Ishikawa (cell line): ENCODE measurements at regions not wholly inside any gene's neighbourhood (a gene's known extent, or its start where the extent isn't known, plus 50 kb on each side); places are given as distances from the start of the nearest gene placed in this dataset.

Experiments used
- CEBPB ChIP-seq: IDR thresholded peaks from 2 replicates; pipeline ENCODE4 v1.6.1; 2012
- CREB1 ChIP-seq: IDR thresholded peaks from 2 replicates; pipeline ENCODE4 v1.6.1; 2012; ENCODE audit warnings: low read depth
- EGR1 ChIP-seq: IDR thresholded peaks from 2 replicates; pipeline ENCODE4 v1.6.1; 2012
- EP300 ChIP-seq: IDR thresholded peaks from 2 replicates; pipeline ENCODE4 v1.6.1; 2012; ENCODE audit warnings: borderline replicate concordance
- FOXM1 ChIP-seq: IDR thresholded peaks from 2 replicates; pipeline ENCODE4 v1.6.1; 2012; ENCODE audit warnings: low read depth, borderline replicate concordance
- NFIC ChIP-seq: IDR thresholded peaks from 2 replicates; pipeline ENCODE4 v1.6.1; 2012
- RAD21 ChIP-seq: IDR thresholded peaks from 2 replicates; pipeline ENCODE4 v1.6.1; 2012; ENCODE audit warnings: low read depth
- TAF1 ChIP-seq: IDR thresholded peaks from 2 replicates; pipeline ENCODE4 v1.6.1; 2012; ENCODE audit warnings: low read depth, mild to moderate bottlenecking
- TCF12 ChIP-seq: IDR thresholded peaks from 2 replicates; pipeline ENCODE4 v1.6.1; 2012; ENCODE audit warnings: low read depth
- TEAD4 ChIP-seq: IDR thresholded peaks from 2 replicates; pipeline ENCODE4 v1.6.1; 2012
- YY1 ChIP-seq: IDR thresholded peaks from 2 replicates; pipeline ENCODE4 v1.6.1; 2012; ENCODE audit warnings: low read depth
- ZBTB7A ChIP-seq: IDR thresholded peaks from 2 replicates; pipeline ENCODE4 v1.6.1; 2012; ENCODE audit warnings: low read depth
- TF ChIP-seq, protein P1 (sequence below): IDR thresholded peaks from 2 replicates; pipeline ENCODE4 v1.6.1; 2012; ENCODE audit warnings: low read depth, mild to moderate bottlenecking
- TF ChIP-seq, protein P2 (sequence below): IDR thresholded peaks from 2 replicates; pipeline ENCODE4 v1.6.1; 2012
- TF ChIP-seq, protein P3 (sequence below): IDR thresholded peaks from 2 replicates; pipeline ENCODE4 v1.6.1; 2012

DNA sequence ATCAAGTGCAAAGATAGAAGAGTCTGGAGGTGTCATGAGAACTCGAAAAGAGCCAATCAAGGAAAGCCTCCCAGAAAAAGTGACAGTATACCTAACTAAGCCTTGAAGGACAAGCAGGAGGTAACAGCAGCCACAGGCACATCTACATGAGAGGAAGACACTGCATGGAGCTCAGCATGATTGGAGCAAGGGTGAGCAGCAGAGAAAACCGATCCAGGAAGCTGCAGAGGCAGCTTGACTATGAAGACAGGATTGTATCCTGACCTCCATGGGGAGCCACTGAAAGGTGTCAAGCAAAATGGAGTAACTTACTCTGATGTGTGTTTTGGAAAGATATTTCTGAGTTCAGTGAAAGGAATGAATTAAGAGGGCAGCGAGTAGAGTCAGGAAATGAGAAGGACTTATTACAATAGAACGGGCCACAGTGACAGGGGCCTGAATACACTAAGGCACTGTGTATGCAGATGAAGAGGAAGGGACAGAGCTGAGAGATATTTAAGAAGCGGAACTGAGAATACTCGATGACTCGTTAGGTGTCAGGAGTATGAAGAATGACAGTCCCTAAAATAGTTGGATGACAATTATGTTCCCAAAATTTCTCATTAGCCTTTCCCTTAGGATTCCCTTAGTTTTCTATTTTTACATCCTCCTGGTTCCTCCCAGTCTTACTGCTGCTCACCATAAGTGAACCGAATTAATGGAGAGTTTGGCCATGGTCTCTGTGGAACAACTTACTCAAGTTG, 139.3 kb upstream of the NFIA start:
- TF ChIP-seq EGR1 = no peak
- TF ChIP-seq, protein P1, sequence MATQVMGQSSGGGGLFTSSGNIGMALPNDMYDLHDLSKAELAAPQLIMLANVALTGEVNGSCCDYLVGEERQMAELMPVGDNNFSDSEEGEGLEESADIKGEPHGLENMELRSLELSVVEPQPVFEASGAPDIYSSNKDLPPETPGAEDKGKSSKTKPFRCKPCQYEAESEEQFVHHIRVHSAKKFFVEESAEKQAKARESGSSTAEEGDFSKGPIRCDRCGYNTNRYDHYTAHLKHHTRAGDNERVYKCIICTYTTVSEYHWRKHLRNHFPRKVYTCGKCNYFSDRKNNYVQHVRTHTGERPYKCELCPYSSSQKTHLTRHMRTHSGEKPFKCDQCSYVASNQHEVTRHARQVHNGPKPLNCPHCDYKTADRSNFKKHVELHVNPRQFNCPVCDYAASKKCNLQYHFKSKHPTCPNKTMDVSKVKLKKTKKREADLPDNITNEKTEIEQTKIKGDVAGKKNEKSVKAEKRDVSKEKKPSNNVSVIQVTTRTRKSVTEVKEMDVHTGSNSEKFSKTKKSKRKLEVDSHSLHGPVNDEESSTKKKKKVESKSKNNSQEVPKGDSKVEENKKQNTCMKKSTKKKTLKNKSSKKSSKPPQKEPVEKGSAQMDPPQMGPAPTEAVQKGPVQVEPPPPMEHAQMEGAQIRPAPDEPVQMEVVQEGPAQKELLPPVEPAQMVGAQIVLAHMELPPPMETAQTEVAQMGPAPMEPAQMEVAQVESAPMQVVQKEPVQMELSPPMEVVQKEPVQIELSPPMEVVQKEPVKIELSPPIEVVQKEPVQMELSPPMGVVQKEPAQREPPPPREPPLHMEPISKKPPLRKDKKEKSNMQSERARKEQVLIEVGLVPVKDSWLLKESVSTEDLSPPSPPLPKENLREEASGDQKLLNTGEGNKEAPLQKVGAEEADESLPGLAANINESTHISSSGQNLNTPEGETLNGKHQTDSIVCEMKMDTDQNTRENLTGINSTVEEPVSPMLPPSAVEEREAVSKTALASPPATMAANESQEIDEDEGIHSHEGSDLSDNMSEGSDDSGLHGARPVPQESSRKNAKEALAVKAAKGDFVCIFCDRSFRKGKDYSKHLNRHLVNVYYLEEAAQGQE = no peak
- TF ChIP-seq CREB1 = no peak
- no peak for TF ChIP-seq NFIC
- TF ChIP-seq FOXM1 = no peak
- TF ChIP-seq ZBTB7A = no peak
- TF ChIP-seq CEBPB = no peak
- TF ChIP-seq, protein P2, sequence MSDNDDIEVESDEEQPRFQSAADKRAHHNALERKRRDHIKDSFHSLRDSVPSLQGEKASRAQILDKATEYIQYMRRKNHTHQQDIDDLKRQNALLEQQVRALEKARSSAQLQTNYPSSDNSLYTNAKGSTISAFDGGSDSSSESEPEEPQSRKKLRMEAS = no peak
- TF ChIP-seq RAD21 = no peak
- TF ChIP-seq TCF12 = no peak
- no peak for TF ChIP-seq YY1
- TF ChIP-seq TEAD4 = no peak
- TF ChIP-seq TAF1 = no peak
- TF ChIP-seq EP300 = no peak
- TF ChIP-seq, protein P3, sequence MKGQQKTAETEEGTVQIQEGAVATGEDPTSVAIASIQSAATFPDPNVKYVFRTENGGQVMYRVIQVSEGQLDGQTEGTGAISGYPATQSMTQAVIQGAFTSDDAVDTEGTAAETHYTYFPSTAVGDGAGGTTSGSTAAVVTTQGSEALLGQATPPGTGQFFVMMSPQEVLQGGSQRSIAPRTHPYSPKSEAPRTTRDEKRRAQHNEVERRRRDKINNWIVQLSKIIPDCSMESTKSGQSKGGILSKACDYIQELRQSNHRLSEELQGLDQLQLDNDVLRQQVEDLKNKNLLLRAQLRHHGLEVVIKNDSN = no peak

DNA sequence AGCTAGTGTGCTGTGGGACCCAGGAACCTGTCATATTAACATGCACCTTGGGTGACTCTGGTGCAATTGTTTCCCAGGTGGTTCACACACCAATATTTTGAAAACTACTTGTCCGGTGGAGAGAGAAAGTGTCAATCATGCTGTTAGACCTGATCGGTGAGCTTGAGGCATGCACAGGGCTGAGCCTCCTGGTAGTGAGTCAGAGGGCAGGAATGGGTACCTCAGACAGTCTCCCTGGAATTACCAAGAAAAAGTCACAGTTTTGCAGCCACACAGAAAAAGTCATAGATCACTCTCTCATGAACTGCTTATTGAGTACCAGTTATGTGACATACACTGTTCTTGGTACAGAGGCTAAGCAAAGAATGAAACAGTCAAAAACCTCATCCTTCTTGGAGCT, 140.1 kb upstream of the NFIA start:
- TF ChIP-seq YY1 (no peak), TEAD4 (peak; percentile 77), NFIC (no peak), EP300 (peak; percentile 67; the same call in 1 of the 2 replicates)
- TF ChIP-seq, protein P3 = no peak
- TF ChIP-seq, protein P2 = no peak

DNA sequence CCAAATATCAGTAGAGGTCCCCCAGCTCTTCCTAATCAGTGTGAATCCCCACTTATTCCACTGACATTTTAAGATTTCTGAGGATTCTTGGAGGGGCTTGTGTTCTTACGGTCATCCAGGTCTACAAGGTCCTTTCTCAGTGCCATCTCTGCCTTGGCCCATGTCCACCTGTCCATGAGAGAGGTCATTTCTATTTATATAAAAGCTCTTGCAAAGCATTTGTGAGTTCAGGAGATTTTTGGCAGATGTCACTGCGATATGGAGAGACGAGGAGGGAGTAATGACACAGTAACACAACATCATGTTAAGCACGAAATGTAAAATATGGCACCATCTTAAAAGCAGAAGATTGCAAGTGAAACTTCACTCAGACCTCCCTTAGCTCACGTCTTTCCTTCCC, 144.6 kb upstream of the NFIA start:
- TF ChIP-seq, protein P2 = no peak
- TF ChIP-seq RAD21 (no peak), TEAD4 (no peak), EGR1 (no peak), CREB1 (no peak), FOXM1 (no peak), TAF1 (no peak), NFIC (no peak), EP300 (no peak), YY1 (no peak), TCF12 (no peak), ZBTB7A (no peak), CEBPB (no peak)
- TF ChIP-seq, protein P1 = no peak
- TF ChIP-seq, protein P3 = no peak

DNA sequence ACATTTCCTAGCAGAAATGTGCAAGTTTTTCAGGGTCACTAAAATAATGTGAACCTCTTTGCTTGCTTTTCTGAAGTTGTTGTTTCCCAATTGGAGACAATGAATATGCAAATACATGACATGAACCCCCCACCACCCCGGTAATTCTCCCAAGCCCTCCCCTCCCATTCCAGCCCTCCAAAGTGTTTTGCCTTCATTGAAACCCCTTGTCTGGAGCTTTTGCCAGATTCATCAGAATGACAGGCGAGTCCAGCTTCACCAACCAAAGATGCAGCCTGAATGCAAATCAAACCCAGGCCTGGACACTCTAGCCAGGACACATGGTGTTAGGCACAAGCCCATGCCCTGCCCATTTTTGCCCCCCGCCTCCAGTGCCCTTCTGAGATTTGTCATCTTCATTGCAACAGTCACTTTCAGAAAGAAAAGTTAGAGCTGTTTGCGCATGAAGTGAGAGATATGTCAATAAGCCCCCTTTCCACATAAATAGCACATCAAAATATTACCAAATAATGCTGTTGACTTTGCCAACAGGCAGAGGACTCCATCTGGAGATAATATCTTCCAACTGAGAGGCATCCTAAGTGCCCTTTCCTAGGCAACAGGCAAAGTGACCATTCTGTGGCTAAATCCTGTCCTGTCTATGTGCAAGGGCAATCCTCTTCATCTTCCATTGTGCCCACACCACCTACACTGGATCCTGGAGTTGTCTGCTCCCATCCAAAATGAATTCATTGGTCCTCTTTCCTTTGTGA, 145.6 kb upstream of the NFIA start:
- TF ChIP-seq YY1 = no peak

DNA sequence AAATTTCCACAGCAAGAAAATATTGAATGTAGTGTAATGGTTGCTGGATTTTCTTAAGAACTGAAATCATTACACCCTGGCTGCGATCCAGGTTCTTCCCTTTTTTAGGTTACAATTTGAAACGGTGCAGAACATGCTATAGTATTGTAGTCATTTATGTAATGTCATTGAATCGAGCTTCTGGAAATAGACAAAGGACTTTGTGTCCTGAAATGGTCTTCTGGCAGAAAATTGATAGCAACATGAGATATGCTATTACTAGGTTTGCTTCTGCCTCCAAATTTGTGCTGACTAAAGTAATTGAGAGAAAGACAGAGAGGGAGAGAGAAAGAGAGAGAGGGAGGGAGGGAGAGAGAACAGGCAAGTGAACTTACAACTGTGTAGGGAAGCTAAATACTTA, 146.2 kb upstream of the NFIA start:
- TF ChIP-seq, protein P3 = no peak
- TF ChIP-seq NFIC (no peak), RAD21 (no peak), TEAD4 (no peak), ZBTB7A (no peak), CREB1 (no peak)
- TF ChIP-seq, protein P2 = no peak
